ENCODE measurements at regions not wholly inside any gene's neighbourhood (a gene's known extent, or its start where the extent isn't known, plus 50 kb on each side); places are given as distances from the start of the nearest gene placed in this dataset.
A peak's percentile ranks its signal among the peaks of the same experiment; 100 is the strongest.

- TF ChIP-seq NFAT5 (CRISPR knock-in tag; IDR thresholded peaks at IDR 0.05) (0 out of 2 replicates have a peak, but pooled peaks have one; percentile 50), MEIS2 (CRISPR knock-in tag; IDR thresholded peaks at IDR 0.05) (no peak; the same call in 1 of the 2 replicates), ZNF275 (CRISPR knock-in tag; IDR thresholded peaks at IDR 0.05; ENCODE audit: borderline replicate concordance) (no peak), ZNF772 (CRISPR knock-in tag; IDR thresholded peaks at IDR 0.05) (no peak), SATB2 (CRISPR knock-in tag; IDR thresholded peaks at IDR 0.05) (0 out of 2 replicates have a peak, but pooled peaks have one; percentile 61), ZNF296 (CRISPR knock-in tag; conservative IDR thresholded peaks at IDR 0.05) (no peak), HDAC2 (CRISPR knock-in tag; IDR thresholded peaks at IDR 0.05) (peak; percentile 65; the same call in 1 of the 2 replicates), KLF15 (CRISPR knock-in tag; IDR thresholded peaks at IDR 0.05; ENCODE audit: borderline replicate concordance) (no peak), DBP (CRISPR knock-in tag; IDR thresholded peaks at IDR 0.05; ENCODE audit: not compliant biosample characterization) (no peak), SKI (IDR thresholded peaks at IDR 0.05; ENCODE audit: partially characterized antibody) (no peak), MTA1 (CRISPR knock-in tag; IDR thresholded peaks at IDR 0.05; ENCODE audit: borderline replicate concordance) (no peak), HIC2 (CRISPR knock-in tag; IDR thresholded peaks at IDR 0.05; ENCODE audit: low read depth) (no peak), EHMT2 (IDR thresholded peaks at IDR 0.05; ENCODE audit: borderline replicate concordance, low read depth, low read length) (peak; percentile 97), ZNF281 (CRISPR knock-in tag; IDR thresholded peaks at IDR 0.05; ENCODE audit: borderline replicate concordance) (peak; percentile 45; the same call in 1 of the 2 replicates), ZNF12 (CRISPR knock-in tag; IDR thresholded peaks at IDR 0.05) (peak; percentile 26; the same call in 1 of the 2 replicates), ZFP37 (CRISPR knock-in tag; IDR thresholded peaks at IDR 0.05; ENCODE audit: borderline replicate concordance) (0 out of 2 replicates have a peak, but pooled peaks have one; percentile 56), TSC22D2 (CRISPR knock-in tag; IDR thresholded peaks at IDR 0.05; ENCODE audit: borderline replicate concordance) (peak; percentile 85)
These were observed 302.5 kb downstream of the ACTR3B start (continued) for GRCh38 chr7:153061910-153062528.
